ENCODE measurements at regions not wholly inside any gene's neighbourhood (a gene's known extent, or its start where the extent isn't known, plus 50 kb on each side); places are given as distances from the start of the nearest gene placed in this dataset.
"Not testable (repeated sequence)": the region's sequence is repeated elsewhere in the genome, so short reads cannot be mapped to it uniquely, and the experiment has no call there.

DNA sequence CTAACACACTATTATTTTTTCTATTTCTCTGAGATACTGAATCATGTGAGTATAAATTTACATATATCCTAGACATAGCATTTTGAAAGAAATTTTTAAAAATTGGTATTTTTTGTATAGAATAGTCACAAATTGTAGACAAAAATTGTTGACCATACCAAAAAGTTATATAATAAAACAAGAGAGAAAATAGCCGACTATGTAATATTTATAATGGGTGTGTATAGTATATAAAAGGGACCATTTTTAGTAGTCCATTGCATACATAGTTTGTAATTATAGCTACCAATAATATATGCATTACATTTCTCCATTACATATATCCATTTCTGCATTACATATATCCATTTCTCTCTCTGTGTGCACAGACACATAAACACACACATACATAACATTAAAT lies 590.2 kb downstream of the TMTC2 start:
- Histone ChIP-seq H3K27ac (no peak overlapping the region), H3K4me3 (no peak overlapping the region)

GRCh38 chr12:83271201-83271600 lies 584.5 kb downstream of the TMTC2 start:
- H3K27ac ChIP-seq: no peak overlapping the region

GRCh38 chr12:83265808-83266207 lies 579.1 kb downstream of the TMTC2 start:
- Histone ChIP-seq H3K4me3 (no peak overlapping the region), H3K27ac (no peak overlapping the region)

More at GRCh38 chr12:83271201-83271600, 584.5 kb downstream of the TMTC2 start:
- H3K4me3 ChIP-seq: no peak overlapping the region

GRCh38 chr12:83261998-83262397 lies 575.3 kb downstream of the TMTC2 start:
- Histone ChIP-seq H3K4me3 (no peak overlapping the region), H3K27ac (no peak overlapping the region)

GRCh38 chr12:83260126-83260525 lies 573.4 kb downstream of the TMTC2 start:
- not testable (repeated sequence) for H3K27ac ChIP-seq, H3K4me3 ChIP-seq

- no peak overlapping the region for H3K4me3 ChIP-seq
- no peak overlapping the region for H3K27ac ChIP-seq
Measured at GRCh38 chr12:83257726-83258125, 571.0 kb downstream of the TMTC2 start.

GRCh38 chr12:83256562-83256961 lies 569.9 kb downstream of the TMTC2 start:
- H3K4me3 ChIP-seq: no peak overlapping the region
- H3K27ac ChIP-seq: no peak overlapping the region

DNA sequence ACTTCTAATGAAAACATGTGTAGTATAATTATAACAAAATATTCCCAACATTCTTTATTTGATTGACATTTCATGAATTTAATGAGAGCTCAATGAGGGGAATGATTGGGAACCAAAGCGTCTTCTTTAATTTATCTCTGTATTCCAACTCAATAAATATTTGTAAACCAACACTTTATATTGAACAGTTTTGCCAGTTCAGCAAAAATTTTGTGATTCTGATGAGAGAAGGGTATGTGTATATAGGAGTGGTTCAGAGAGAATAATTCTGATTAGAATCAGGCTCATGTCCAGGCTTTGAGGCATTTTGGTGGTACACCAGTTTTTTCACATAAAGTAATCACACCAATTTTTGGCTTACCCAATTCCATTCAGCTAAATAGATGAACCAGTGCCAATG lies 564.2 kb downstream of the TMTC2 start:
- H3K4me3 ChIP-seq: no peak overlapping the region
- no peak overlapping the region for H3K27ac ChIP-seq

GRCh38 chr12:83245156-83245555 lies 558.5 kb downstream of the TMTC2 start:
- Histone ChIP-seq H3K27ac (no peak overlapping the region), H3K4me3 (no peak overlapping the region)

GRCh38 chr12:83244001-83244400 lies 557.3 kb downstream of the TMTC2 start:
- Histone ChIP-seq H3K4me3 (no peak overlapping the region), H3K27ac (no peak overlapping the region)

DNA sequence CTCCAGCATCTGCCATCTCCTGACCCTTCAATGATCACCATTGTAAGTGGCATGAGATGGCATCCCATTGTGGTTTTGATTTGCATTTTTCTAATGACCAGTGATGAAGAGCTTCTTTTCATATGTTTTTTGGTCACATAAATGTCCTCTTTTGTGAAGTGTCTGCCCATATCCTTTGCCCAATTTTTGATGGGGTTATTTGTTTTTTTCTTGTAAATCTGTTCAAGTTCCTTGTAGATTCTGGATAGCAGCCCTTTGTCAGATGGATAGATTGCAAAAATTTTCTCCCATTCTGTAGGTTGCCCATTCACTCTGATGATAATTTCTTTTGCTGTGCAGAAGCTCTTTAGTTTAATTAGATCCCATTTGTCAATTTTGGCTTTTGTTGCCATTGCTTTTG lies 547.3 kb downstream of the TMTC2 start:
- H3K27ac ChIP-seq, H3K4me3 ChIP-seq: not testable (repeated sequence)

DNA sequence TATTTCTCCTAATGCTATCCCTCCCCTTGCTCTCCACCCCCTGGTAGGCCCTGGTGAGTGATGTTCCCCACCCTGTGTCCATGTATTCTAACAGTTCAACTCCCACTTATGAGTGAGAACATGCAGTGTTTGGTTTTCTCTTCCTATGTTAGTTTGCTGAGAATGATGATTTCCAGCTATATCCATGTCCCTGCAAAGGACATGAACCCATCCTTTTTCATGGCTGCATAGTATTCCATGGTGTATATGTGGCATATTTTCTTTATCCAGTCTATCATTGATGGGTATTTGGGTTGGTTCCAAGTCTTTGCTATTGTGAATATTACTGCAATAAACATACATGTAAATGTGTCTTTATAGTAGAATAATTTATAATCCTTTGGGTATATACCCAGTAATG lies 540.3 kb downstream of the TMTC2 start:
- not testable (repeated sequence) for H3K27ac ChIP-seq, H3K4me3 ChIP-seq

DNA sequence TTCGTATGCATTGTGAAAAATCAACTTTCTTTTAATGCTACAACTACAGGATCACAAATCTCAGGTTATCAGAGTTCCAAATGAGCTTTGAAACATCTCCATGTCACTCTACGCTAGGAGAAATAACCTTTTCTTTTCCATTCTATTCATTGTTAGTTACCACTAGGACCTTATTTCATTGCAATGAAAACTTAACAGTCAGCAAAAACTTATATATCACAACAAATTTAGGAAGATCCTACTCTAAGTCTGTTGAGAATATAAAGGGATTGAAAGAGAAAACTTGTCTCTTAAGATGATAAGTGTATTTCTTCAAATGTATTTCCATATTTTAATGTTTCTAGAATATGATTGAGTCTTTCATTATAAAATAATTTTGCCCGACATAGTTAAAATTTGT lies 539.1 kb downstream of the TMTC2 start:
- Histone ChIP-seq H3K27ac (no peak overlapping the region), H3K4me3 (no peak overlapping the region)

DNA sequence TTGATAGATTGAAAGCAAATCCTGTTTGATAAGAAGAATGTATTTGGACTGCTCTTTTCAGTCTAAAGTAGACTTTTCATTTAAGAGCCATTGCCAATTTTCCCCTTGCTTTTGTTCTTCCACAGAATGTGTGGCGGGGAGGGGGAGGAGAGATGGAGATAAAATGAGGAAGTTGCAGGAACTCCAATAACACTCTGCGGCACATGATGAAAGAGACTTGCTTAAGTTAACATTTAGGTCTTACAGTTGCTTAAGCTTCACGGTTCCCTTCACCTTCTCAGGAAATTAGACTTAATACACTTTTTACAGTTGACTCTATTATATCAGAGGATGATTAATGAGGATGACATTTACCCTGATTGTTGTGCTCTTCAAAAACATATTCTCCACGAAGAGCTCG lies 537.3 kb downstream of the TMTC2 start:
- no peak overlapping the region for H3K27ac ChIP-seq

GRCh38 chr12:83220774-83221173 lies 534.1 kb downstream of the TMTC2 start:
- H3K4me3 ChIP-seq: no peak overlapping the region
- no peak overlapping the region for H3K27ac ChIP-seq

More for the DNA sequence above, 537.3 kb downstream of the TMTC2 start:
- no peak overlapping the region for H3K4me3 ChIP-seq

GRCh38 chr12:83216230-83216629 lies 529.5 kb downstream of the TMTC2 start:
- H3K27ac ChIP-seq: no peak overlapping the region
- no peak overlapping the region for H3K4me3 ChIP-seq

DNA sequence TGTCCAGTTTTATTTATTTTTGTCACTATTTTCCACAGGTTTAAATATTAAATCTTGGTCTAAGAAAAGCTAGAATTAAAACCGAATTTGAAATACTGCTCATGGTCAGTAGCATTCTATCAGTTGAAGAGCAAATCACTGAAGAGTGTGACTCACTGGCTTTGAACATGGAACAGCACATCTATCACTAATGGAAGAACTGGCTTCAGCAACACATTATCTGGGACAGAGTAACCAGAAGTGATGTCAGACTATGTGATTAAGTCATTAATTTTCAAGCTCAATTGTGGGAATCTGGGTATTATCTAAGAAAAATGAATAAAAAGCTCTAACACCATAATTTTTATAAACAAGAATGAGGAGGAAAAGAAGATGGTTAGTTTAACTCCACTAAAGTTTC lies 527.5 kb downstream of the TMTC2 start:
- Histone ChIP-seq H3K27ac (no peak overlapping the region), H3K4me3 (no peak overlapping the region)

GRCh38 chr12:83210933-83211332 lies 524.2 kb downstream of the TMTC2 start:
- no peak overlapping the region for H3K4me3 ChIP-seq
- H3K27ac ChIP-seq: no peak overlapping the region

- no peak overlapping the region for H3K4me3 ChIP-seq
Measured at GRCh38 chr12:83199069-83199468, 512.4 kb downstream of the TMTC2 start.

DNA sequence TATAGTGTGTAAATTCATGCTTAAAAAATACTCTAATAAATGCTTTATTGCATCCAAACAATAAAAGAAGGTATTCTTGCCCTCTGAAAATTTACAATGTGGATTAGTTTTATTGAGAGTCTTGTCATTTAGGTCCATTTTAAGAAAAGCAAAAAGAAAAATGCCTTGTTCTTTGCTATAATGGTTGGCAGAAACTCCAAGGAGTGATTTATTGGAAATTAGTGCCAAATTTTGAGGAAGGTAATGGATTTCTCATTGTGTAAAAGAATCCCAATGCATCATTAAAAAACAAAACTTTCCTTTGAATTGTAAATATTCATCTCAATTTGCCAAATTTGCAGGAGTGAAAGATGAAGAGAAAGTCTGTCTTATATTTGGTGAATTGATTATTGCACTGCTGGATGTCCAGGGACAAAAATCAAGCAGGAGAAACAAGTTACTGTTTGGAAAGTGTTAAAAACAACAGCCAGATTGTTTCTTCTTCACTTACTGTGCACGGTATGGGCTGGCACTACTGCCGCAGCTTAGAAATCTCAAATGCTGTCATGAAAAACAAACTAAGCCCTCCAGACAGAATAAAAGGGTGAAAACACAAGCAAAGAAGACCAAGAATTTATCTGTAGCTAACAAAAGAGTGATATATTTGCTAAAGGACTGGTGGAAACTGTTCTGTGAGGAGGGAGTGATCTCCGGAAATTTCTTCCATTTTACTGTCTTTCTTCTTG lies 511.7 kb downstream of the TMTC2 start:
- Histone ChIP-seq H3K4me3 (no peak overlapping the region), H3K27ac (no peak overlapping the region)

More at GRCh38 chr12:83199069-83199468, 512.4 kb downstream of the TMTC2 start:
- H3K27ac ChIP-seq: no peak overlapping the region

- no peak overlapping the region for H3K27ac ChIP-seq
Measured at GRCh38 chr12:83197483-83197914, 510.8 kb downstream of the TMTC2 start.

More at GRCh38 chr12:83197483-83197914, 510.8 kb downstream of the TMTC2 start:
- no peak overlapping the region for H3K4me3 ChIP-seq

All from skin epidermis (tissue), 12 donors.